Peyer's patch (tissue), 4 donors: ENCODE measurements at regions not wholly inside any gene's neighbourhood (a gene's known extent, or its start where the extent isn't known, plus 50 kb on each side); places are given as distances from the start of the nearest gene placed in this dataset.

ENCODE experiments used
- CTCF ChIP-seq, 6 experiments: fragments of 450-650 bp in 4 of 6; fragments of 200-600 bp in 2 of 6; sonication (generic) in 1 of 6; IDR thresholded peaks; one replicate each; pipeline ENCODE4 v1.5.1; 2017 to 2019; ENCODE audit warnings: antibody characterized with exemption in 6 of 6, mild to moderate bottlenecking in 3 of 6, moderate library complexity in 1 of 6
- POLR2A ChIP-seq, 2 donors: fragments of 450-650 bp; IDR thresholded peaks; one replicate each; pipeline ENCODE4 v1.5.1; 2017; ENCODE audit warnings: antibody characterized with exemption in 2 of 2, mild to moderate bottlenecking in 2 of 2, moderate library complexity in 2 of 2

DNA sequence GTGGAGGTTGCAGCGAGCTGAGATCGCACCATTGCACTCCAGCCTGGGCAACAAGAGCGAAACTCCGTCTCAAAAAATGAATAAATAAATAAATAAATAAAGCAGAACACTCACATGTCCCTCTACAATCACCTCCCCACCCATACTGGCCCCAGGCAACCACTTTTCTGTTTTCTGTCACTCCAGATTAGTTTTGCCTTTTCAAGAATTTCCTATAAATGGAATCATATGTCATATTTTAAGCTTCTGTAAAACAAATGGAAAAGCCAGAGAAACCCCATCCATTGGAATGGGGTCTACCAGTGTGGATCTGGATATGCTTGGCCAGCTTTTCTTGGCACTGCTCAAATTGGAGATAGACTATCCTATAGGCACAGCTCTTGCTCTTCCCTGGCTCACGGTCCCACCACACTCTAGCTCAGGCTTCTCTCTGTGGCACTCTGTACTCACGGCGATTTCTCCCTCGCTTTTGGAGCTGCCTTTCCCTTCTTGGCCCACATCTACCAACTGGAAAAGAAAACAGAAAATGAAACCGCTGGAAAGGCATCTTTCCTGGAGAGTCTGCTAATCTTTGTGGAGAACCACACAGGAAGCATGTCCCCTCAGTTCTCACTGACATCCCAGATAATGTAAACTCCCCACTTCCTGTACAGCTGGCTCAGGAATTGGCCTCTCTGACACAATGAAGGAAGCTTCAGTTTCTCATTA is 210.1 kb downstream of the JCAD start:
- TF ChIP-seq CTCF (IDR thresholded peaks at IDR 0.05), result no peak
- TF ChIP-seq POLR2A (IDR thresholded peaks at IDR 0.05), result no peak
